ENCODE measurements at regions not wholly inside any gene's neighbourhood (a gene's known extent, or its start where the extent isn't known, plus 50 kb on each side); places are given as distances from the start of the nearest gene placed in this dataset.
"Not testable (repeated sequence)": the region's sequence is repeated elsewhere in the genome, so short reads cannot be mapped to it uniquely, and the experiment has no call there.

- no peak for DNase-seq (ENCODE audit: low read depth)
Measured at GRCh38 chr1:14347186-14347585, 251.3 kb upstream of the KAZN start.

GRCh38 chr1:14347776-14348175 lies 250.7 kb upstream of the KAZN start:
- no peak for DNase-seq (ENCODE audit: low read depth)

- DNase-seq (ENCODE audit: low read depth): no peak
Measured at GRCh38 chr1:14350197-14350596, 248.3 kb upstream of the KAZN start.

- no peak for DNase-seq (ENCODE audit: low read depth)
Measured at GRCh38 chr1:14352897-14353296, 245.6 kb upstream of the KAZN start.

- DNase-seq (ENCODE audit: low read depth): not testable (repeated sequence)
Measured at GRCh38 chr1:14361005-14361404, 237.5 kb upstream of the KAZN start.

GRCh38 chr1:14362331-14362730 lies 236.2 kb upstream of the KAZN start:
- no peak for DNase-seq (ENCODE audit: low read depth)

- no peak for DNase-seq (ENCODE audit: low read depth)
Measured at GRCh38 chr1:14363036-14363590, 235.4 kb upstream of the KAZN start.

- no peak for DNase-seq (ENCODE audit: low read depth)
Measured at GRCh38 chr1:14363707-14364413, 234.6 kb upstream of the KAZN start.

- DNase-seq (ENCODE audit: low read depth): no peak
Measured at GRCh38 chr1:14365301-14365988, 233.0 kb upstream of the KAZN start.

GRCh38 chr1:14366091-14367018 lies 232.1 kb upstream of the KAZN start:
- DNase-seq (ENCODE audit: low read depth): no peak

- DNase-seq (ENCODE audit: low read depth): no peak
Measured at GRCh38 chr1:14367451-14367850, 231.0 kb upstream of the KAZN start.

- DNase-seq (ENCODE audit: low read depth): no peak
Measured at GRCh38 chr1:14369526-14370213, 228.8 kb upstream of the KAZN start.

GRCh38 chr1:14371771-14372497 lies 226.6 kb upstream of the KAZN start:
- no peak for DNase-seq (ENCODE audit: low read depth)

GRCh38 chr1:14372526-14372925 lies 226.0 kb upstream of the KAZN start:
- DNase-seq (ENCODE audit: low read depth): no peak

GRCh38 chr1:14373081-14373758 lies 225.3 kb upstream of the KAZN start:
- DNase-seq (ENCODE audit: low read depth): no peak

- no peak for DNase-seq (ENCODE audit: low read depth)
Measured at GRCh38 chr1:14375226-14375625, 223.3 kb upstream of the KAZN start.

GRCh38 chr1:14377386-14377785 lies 221.1 kb upstream of the KAZN start:
- DNase-seq (ENCODE audit: low read depth): no peak

- no peak for DNase-seq (ENCODE audit: low read depth)
Measured at GRCh38 chr1:14380408-14380807, 218.1 kb upstream of the KAZN start.

- DNase-seq (ENCODE audit: low read depth): no peak
Measured at GRCh38 chr1:14390816-14391215, 207.7 kb upstream of the KAZN start.

- no peak for DNase-seq (ENCODE audit: low read depth)
Measured at GRCh38 chr1:14392161-14392858, 206.2 kb upstream of the KAZN start.

Measured in EH (cell line).